Activated naive CD4-positive, alpha-beta T cell treated with anti-CD3 and anti-CD28 coated beads for 36 hours (primary cell): ENCODE measurements at regions not wholly inside any gene's neighbourhood (a gene's known extent, or its start where the extent isn't known, plus 50 kb on each side); places are given as distances from the start of the nearest gene placed in this dataset.
"Not testable (repeated sequence)": the region's sequence is repeated elsewhere in the genome, so short reads cannot be mapped to it uniquely, and the experiment has no call there.

Experiments used
- CTCF ChIA-PET: fragments of 350-600 bp; sonication (Branson Sonifier 250); formaldehyde crosslinking; loops from one replicate; lab custom pipeline; 2021; ENCODE audit warnings: antibody characterized with exemption; lab: Charles Lee
- DNase-seq: peaks from one replicate; pipeline ENCODE4 v3.0.0-alpha.2; 2020
- H3K27ac Mint-ChIP-seq: one replicate; pipeline ENCODE4 v1.8.0; 2021; ENCODE audit warnings: mild to moderate bottlenecking, mixed read lengths
- H3K27me3 Mint-ChIP-seq: one replicate; pipeline ENCODE4 v1.8.0; 2021; ENCODE audit warnings: low read depth, mixed read lengths
- H3K36me3 Mint-ChIP-seq: one replicate; pipeline ENCODE4 v1.8.0; 2021; ENCODE audit warnings: low read depth, mixed read lengths
- H3K4me1 Mint-ChIP-seq: one replicate; pipeline ENCODE4 v1.8.0; 2021; ENCODE audit warnings: low read depth, mixed read lengths
- H3K4me3 Mint-ChIP-seq: one replicate; pipeline ENCODE4 v1.8.0; 2021; ENCODE audit warnings: mild to moderate bottlenecking, moderate library complexity, mixed read lengths
- H3K9me3 Mint-ChIP-seq: one replicate; pipeline ENCODE4 v1.8.0; 2021; ENCODE audit warnings: mixed read lengths
- intact Hi-C: fragments of 100-400 bp; cut with micrococcal nuclease; formaldehyde crosslinking; loops from one replicate; pipeline ENCODE4 v1.15.1; 2023

DNA sequence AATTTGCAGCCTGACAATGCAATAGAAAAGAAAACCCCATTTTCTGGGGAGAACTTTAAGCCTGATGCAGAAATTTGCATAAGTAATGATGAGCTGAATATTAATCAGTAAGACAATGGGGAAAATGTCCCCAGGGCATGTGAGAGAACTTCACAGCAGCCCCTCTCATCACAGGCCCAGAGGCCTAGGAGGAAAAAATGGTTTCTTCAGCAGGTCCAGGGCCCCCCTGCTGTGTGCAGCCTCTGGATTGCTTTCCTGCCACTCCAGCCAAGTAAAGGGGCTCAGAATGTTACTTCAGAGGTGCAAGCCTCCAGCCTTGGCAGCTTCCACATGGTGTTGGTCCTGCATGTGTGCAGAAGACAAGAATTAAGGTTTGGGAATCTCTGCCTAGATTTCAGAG is 900.3 kb upstream of the ROBO1 start:
- H3K4me3 Mint-ChIP-seq = no peak overlapping the region
- intact Hi-C loops = no loop called here
- H3K9me3 Mint-ChIP-seq = peaks cover 12% of the 10 kb centered on the region
- no peak for DNase-seq
- no peaks in the 10 kb centered on the region for H3K27me3 Mint-ChIP-seq
- peaks cover 1% of the 10 kb centered on the region for H3K36me3 Mint-ChIP-seq
- CTCF ChIA-PET = no interaction called here
- H3K27ac Mint-ChIP-seq = no peak overlapping the region
- no peaks in the 10 kb centered on the region for H3K4me1 Mint-ChIP-seq

DNA sequence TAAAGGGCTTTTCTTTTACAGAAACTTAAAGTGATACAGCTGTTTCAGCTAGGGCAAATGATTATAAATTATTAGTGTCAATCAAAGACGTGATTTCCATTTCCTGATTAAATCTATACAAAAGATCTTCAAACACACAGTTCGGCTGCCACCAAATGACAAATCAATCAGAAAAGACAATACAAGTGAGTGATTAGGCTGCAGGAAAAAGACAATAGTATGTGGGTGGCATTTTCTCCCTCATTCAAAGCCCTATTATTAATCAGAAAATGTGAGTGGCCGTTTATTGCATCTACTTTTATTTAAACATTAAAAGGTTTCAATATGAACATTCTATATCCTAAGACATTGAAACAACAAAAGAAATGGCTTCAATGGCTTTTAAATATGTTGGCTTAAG is 895.6 kb upstream of the ROBO1 start:
- Mint-ChIP-seq H3K4me1 (no peaks in the 10 kb centered on the region), H3K27me3 (no peaks in the 10 kb centered on the region), H3K27ac (no peak overlapping the region), H3K9me3 (peaks cover 9% of the 10 kb centered on the region), H3K36me3 (no peaks in the 10 kb centered on the region), H3K4me3 (no peak overlapping the region)
- no peak for DNase-seq
- CTCF ChIA-PET = no interaction called here
- intact Hi-C loops = no loop called here

DNA sequence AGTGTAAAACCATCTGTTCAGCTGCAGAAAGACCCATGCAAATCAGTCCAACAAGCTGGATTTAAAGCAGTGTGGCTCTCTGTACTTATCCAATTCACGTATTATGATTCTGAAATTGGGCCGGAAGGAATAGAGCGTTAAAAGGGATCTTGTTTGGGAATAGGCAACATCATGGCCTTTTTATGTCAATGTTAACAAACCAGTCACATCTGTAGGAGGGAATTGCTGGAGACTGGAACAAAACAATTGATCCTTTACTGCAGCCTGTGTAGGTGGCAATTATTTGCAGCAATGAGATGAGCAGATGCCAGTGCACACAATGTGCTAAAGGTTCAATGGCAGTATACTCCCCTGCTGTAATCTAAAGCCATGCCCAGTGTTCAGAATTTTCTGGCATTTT is 887.4 kb upstream of the ROBO1 start:
- Mint-ChIP-seq H3K27ac (no peak overlapping the region), H3K4me3 (no peak overlapping the region), H3K36me3 (no peaks in the 10 kb centered on the region), H3K9me3 (peaks cover 15% of the 10 kb centered on the region), H3K4me1 (no peaks in the 10 kb centered on the region), H3K27me3 (no peaks in the 10 kb centered on the region)
- intact Hi-C loops = no loop called here
- CTCF ChIA-PET = no interaction called here
- no peak for DNase-seq

DNA sequence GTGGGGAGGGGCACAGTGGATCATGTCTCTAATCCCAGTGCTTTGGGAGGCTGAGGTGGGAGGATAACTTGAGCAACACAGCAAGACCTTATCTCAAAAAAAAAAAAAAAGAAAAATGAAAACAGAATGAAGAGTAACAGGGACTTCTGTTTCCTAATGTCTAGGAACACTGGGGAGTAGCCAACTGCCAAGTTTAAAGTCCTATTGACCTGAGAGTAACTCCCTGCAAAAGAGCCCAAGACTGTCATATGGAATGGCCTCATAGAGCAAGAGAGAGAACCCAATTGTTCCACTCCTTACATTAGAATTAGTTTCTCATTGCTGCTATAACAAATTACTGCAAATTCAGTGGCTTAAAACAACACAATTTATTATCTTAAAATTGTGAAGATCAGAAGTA is 881.4 kb upstream of the ROBO1 start:
- DNase-seq = no peak
- no peaks in the 10 kb centered on the region for H3K4me1 Mint-ChIP-seq
- H3K9me3 Mint-ChIP-seq = peaks cover 18% of the 10 kb centered on the region
- no peaks in the 10 kb centered on the region for H3K27me3 Mint-ChIP-seq
- no peak overlapping the region for H3K4me3 Mint-ChIP-seq
- no peaks in the 10 kb centered on the region for H3K36me3 Mint-ChIP-seq
- CTCF ChIA-PET = no interaction called here
- intact Hi-C loops = no loop called here
- no peak overlapping the region for H3K27ac Mint-ChIP-seq

DNA sequence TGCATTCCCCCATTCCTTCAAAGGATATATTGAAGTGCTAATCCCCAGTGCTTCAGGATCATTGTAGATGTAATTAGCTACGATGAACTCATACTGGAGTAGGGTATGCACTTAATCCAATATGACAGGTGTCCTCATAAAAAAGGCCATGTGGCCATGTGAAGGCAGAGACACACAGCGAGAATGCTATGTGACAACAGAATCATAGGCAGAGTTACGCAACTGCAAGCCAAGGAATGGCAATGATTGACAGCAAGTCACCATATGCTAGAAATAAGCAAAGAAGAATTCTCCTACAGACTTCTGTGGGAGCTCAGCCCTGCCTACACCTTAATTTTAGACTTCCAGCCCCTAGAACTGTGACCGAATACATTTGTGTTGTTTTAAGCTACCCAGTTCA is 875.6 kb upstream of the ROBO1 start:
- no peaks in the 10 kb centered on the region for H3K4me1 Mint-ChIP-seq
- no peaks in the 10 kb centered on the region for H3K36me3 Mint-ChIP-seq
- no peak overlapping the region for H3K4me3 Mint-ChIP-seq
- CTCF ChIA-PET = no interaction called here
- intact Hi-C loops = no loop called here
- DNase-seq = no peak
- H3K27ac Mint-ChIP-seq = no peak overlapping the region
- peaks cover 12% of the 10 kb centered on the region for H3K9me3 Mint-ChIP-seq
- H3K27me3 Mint-ChIP-seq = no peaks in the 10 kb centered on the region

DNA sequence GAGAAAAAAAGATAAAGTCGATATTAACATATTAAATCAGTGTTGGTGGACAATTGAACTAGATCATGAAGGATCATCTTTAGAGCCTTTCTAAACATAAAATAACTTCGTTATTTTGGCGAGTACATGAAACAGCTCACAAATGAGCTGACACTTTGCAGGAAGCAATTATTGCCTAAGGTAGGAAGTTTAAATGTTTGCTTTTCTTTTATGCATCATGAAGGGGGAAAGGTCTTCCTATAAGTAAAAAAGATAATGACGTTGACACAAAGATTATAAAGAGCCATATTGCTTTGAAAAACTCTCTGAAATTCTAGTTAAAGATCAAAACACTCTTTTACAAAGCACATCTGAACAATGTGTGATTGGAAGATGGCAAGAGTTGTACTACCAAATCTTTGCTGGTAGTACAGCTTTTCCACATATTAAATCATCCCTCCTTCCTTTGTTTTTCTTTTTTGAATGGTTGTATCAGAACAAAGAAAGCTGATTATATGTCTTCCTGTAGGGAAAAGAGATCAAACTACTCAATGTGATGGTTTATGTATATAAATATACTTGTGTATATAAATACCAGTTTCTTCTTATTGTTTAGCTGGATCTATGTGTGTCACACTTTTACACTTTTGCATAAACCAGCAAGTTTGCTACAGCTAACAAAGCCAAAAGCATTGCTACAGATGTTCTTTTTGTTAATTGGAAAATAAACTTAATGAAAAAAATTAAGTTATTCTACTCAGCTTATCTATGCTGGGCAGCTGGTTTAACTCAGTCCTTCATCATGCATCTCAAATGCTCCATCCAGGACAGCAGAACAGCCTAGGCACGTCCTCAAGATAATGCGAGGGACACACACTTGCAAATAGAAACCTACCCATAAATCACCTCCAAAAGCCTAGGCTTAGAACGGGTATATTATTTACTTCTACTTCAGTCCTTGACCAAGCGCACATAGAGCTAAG is 850.8 kb upstream of the ROBO1 start:
- CTCF ChIA-PET = interaction anchor here (0.7 kb wide), 1 partner anchor 1753 kb away, joined by 3 read pairs; no protein-coding TSS in a partner anchor
- H3K27ac Mint-ChIP-seq = no peak overlapping the region
- H3K4me1 Mint-ChIP-seq = no peaks in the 10 kb centered on the region
- H3K9me3 Mint-ChIP-seq = peaks cover 6% of the 10 kb centered on the region
- intact Hi-C loops = no loop called here
- DNase-seq = no peak
- no peak overlapping the region for H3K4me3 Mint-ChIP-seq
- no peaks in the 10 kb centered on the region for H3K36me3 Mint-ChIP-seq
- H3K27me3 Mint-ChIP-seq = no peaks in the 10 kb centered on the region

DNA sequence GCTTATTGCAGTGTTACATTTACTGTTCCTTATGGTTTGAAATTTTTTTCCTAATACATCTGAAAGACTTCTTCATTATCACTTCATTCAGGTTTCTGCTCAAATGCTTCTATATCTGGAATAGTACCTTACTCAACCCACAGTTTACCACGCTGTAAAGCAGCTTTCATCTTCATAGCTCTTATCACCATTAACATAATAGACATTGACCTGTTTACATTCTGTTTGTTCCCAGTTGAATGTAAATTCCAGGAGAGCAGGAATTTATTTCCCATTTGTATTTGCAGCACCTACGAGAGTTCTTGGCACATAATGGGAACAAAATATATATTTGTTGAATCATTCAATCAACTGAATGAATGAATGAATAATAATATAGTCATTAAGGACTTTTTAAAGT is 844.6 kb upstream of the ROBO1 start:
- DNase-seq = no peak

GRCh38 chr3:80608072-80608471 is 840.3 kb upstream of the ROBO1 start:
- H3K9me3 Mint-ChIP-seq, CTCF ChIA-PET, intact Hi-C loops, H3K4me1 Mint-ChIP-seq, DNase-seq, H3K27ac Mint-ChIP-seq, H3K36me3 Mint-ChIP-seq, H3K27me3 Mint-ChIP-seq, H3K4me3 Mint-ChIP-seq: not testable (repeated sequence)

More for the DNA sequence above, 844.6 kb upstream of the ROBO1 start:
- no peaks in the 10 kb centered on the region for H3K4me1 Mint-ChIP-seq
- peaks cover 12% of the 10 kb centered on the region for H3K9me3 Mint-ChIP-seq
- H3K27me3 Mint-ChIP-seq = no peaks in the 10 kb centered on the region
- intact Hi-C loops = no loop called here
- no peak overlapping the region for H3K27ac Mint-ChIP-seq
- CTCF ChIA-PET = no interaction called here
- no peaks in the 10 kb centered on the region for H3K36me3 Mint-ChIP-seq
- H3K4me3 Mint-ChIP-seq = no peak overlapping the region

- Mint-ChIP-seq H3K36me3 (no peaks in the 10 kb centered on the region), H3K27me3 (no peaks in the 10 kb centered on the region), H3K27ac (no peak overlapping the region), H3K4me3 (no peak overlapping the region), H3K9me3 (peaks cover 11% of the 10 kb centered on the region), H3K4me1 (no peaks in the 10 kb centered on the region)
- no peak for DNase-seq
- intact Hi-C loops = no loop called here
- CTCF ChIA-PET = no interaction called here
These were observed 838.3 kb upstream of the ROBO1 start for GRCh38 chr3:80606073-80606472.

DNA sequence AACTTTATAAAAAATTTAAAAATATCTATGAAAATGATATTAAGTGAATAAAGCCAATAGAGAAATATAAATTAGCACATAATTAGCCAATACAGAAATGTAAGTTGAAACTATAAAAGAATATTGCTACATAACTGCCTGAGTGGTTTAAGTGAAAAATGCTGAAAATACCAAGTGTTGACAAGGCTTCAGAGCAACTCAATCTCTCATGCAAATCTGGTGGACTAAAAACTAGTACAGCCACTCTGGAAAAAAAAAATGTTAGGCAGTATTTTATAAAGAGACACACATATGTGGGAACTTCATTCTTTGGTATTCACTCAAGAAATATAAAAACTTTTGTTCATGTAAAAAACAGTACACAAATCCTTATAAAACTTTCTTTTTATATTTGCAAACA is 833.7 kb upstream of the ROBO1 start:
- no peak overlapping the region for H3K4me3 Mint-ChIP-seq
- no peaks in the 10 kb centered on the region for H3K27me3 Mint-ChIP-seq
- CTCF ChIA-PET = no interaction called here
- H3K27ac Mint-ChIP-seq = no peak overlapping the region
- DNase-seq = no peak
- no peaks in the 10 kb centered on the region for H3K4me1 Mint-ChIP-seq
- H3K36me3 Mint-ChIP-seq = peaks cover 2% of the 10 kb centered on the region
- H3K9me3 Mint-ChIP-seq = peaks cover 22% of the 10 kb centered on the region
- intact Hi-C loops = no loop called here

DNA sequence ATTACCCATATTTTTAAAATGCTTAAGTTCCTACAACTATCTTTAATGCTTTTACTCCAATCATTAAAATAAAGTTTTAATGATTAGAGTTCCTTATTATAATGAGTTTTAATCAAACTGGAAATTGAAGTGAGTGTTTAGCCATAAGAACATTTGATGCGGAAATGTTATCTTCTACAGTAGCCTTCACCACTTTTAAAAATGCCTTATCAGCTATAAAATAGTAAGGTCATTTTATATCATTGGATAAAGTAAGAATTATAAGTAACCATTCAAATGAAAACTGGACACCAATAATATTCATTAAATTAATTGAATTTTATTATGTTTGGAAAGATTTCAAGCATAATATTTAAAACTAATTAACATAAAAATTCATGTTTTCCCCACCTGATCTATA is 825.0 kb upstream of the ROBO1 start:
- peaks cover 2% of the 10 kb centered on the region for H3K36me3 Mint-ChIP-seq
- CTCF ChIA-PET = no interaction called here
- no peak overlapping the region for H3K4me3 Mint-ChIP-seq
- no peaks in the 10 kb centered on the region for H3K27me3 Mint-ChIP-seq
- no peaks in the 10 kb centered on the region for H3K4me1 Mint-ChIP-seq
- H3K27ac Mint-ChIP-seq = no peak overlapping the region
- intact Hi-C loops = no loop called here
- DNase-seq = no peak
- peaks cover 13% of the 10 kb centered on the region for H3K9me3 Mint-ChIP-seq

- no peak overlapping the region for H3K27ac Mint-ChIP-seq
These were observed 818.5 kb upstream of the ROBO1 start for GRCh38 chr3:80586338-80586737.

GRCh38 chr3:80580146-80580545 is 812.3 kb upstream of the ROBO1 start:
- CTCF ChIA-PET = no interaction called here
- intact Hi-C loops = no loop called here
- no peaks in the 10 kb centered on the region for H3K36me3 Mint-ChIP-seq
- no peak overlapping the region for H3K27ac Mint-ChIP-seq
- no peak for DNase-seq
- no peaks in the 10 kb centered on the region for H3K4me1 Mint-ChIP-seq
- no peak overlapping the region for H3K4me3 Mint-ChIP-seq
- no peaks in the 10 kb centered on the region for H3K27me3 Mint-ChIP-seq
- H3K9me3 Mint-ChIP-seq = peaks cover 2% of the 10 kb centered on the region

More at GRCh38 chr3:80586338-80586737, 818.5 kb upstream of the ROBO1 start:
- H3K36me3 Mint-ChIP-seq = no peaks in the 10 kb centered on the region
- no peak overlapping the region for H3K4me3 Mint-ChIP-seq
- H3K9me3 Mint-ChIP-seq = peaks cover 2% of the 10 kb centered on the region
- no peaks in the 10 kb centered on the region for H3K4me1 Mint-ChIP-seq
- H3K27me3 Mint-ChIP-seq = no peaks in the 10 kb centered on the region
- intact Hi-C loops = no loop called here
- CTCF ChIA-PET = interaction anchor here (0.6 kb wide), 1 partner anchor 1745 kb away, joined by 4 read pairs; no protein-coding TSS in a partner anchor
- no peak for DNase-seq
